Fibroblast of skin of back (primary cell): ENCODE measurements at regions not wholly inside any gene's neighbourhood (a gene's known extent, or its start where the extent isn't known, plus 50 kb on each side); places are given as distances from the start of the nearest gene placed in this dataset.
A peak's percentile ranks its signal among the peaks of the same experiment; 100 is the strongest.

ENCODE experiments used
- DNase-seq: peaks from one replicate; pipeline ENCODE4 v3.0.0-alpha.2; 2013

- DNase-seq: no peak
These were observed 199.1 kb upstream of the SLC30A5 start for GRCh38 chr5:68894673-68895072.

GRCh38 chr5:68898951-68899471 lies 194.8 kb upstream of the SLC30A5 start:
- DNase-seq: peak; percentile 81

- peak; percentile 85 for DNase-seq
These were observed 181.7 kb upstream of the SLC30A5 start for GRCh38 chr5:68911840-68912690.

- DNase-seq: no peak
These were observed 178.7 kb upstream of the SLC30A5 start for GRCh38 chr5:68915079-68915478.

- DNase-seq: no peak
These were observed 175.5 kb upstream of the SLC30A5 start for GRCh38 chr5:68918306-68918705.

GRCh38 chr5:68919988-68920490 lies 173.8 kb upstream of the SLC30A5 start:
- no peak for DNase-seq

- DNase-seq: no peak
These were observed 172.9 kb upstream of the SLC30A5 start for GRCh38 chr5:68920888-68921287.

GRCh38 chr5:68922172-68922987 lies 171.4 kb upstream of the SLC30A5 start:
- no peak for DNase-seq

GRCh38 chr5:68924481-68925145 lies 169.2 kb upstream of the SLC30A5 start:
- DNase-seq: peak; percentile 45

- DNase-seq: no peak
These were observed 165.1 kb upstream of the SLC30A5 start for GRCh38 chr5:68928617-68929302.

- no peak for DNase-seq
These were observed 163.7 kb upstream of the SLC30A5 start for GRCh38 chr5:68930139-68930538.

GRCh38 chr5:68932830-68933434 lies 160.9 kb upstream of the SLC30A5 start:
- DNase-seq: no peak

GRCh38 chr5:68942169-68942568 lies 151.6 kb upstream of the SLC30A5 start:
- no peak for DNase-seq

- no peak for DNase-seq
These were observed 147.1 kb upstream of the SLC30A5 start for GRCh38 chr5:68946728-68947127.

GRCh38 chr5:68947986-68948385 lies 145.8 kb upstream of the SLC30A5 start:
- DNase-seq: no peak

- DNase-seq: no peak
These were observed 144.6 kb upstream of the SLC30A5 start for GRCh38 chr5:68949256-68949655.

- no peak for DNase-seq
These were observed 144.1 kb upstream of the SLC30A5 start for GRCh38 chr5:68949711-68950110.

- no peak for DNase-seq
These were observed 143.7 kb upstream of the SLC30A5 start for GRCh38 chr5:68950125-68950524.

- DNase-seq: no peak
These were observed 142.9 kb upstream of the SLC30A5 start for GRCh38 chr5:68950930-68951329.

- DNase-seq: no peak
These were observed 140.5 kb upstream of the SLC30A5 start for GRCh38 chr5:68953231-68953874.
